GM06990 (cell line): ENCODE measurements at regions not wholly inside any gene's neighbourhood (a gene's known extent, or its start where the extent isn't known, plus 50 kb on each side); places are given as distances from the start of the nearest gene placed in this dataset.

Experiments
- DNase-seq: peaks from one replicate; pipeline ENCODE4 v3.0.0-alpha.2; 2011; ENCODE audit not compliant: insufficient read length; ENCODE audit errors: extremely low read depth
- H3K27me3 ChIP-seq: replicated peaks from 2 replicates; pipeline ENCODE4 v1.6.0; 2011; ENCODE audit warnings: low read length; ENCODE audit not compliant: control insufficient read depth, insufficient read depth
- H3K36me3 ChIP-seq: 2 replicates; pipeline ENCODE4 v1.5.1; 2011; ENCODE audit warnings: low read length; ENCODE audit not compliant: control insufficient read depth, insufficient read depth
- H3K4me3 ChIP-seq: replicated peaks from 2 replicates; pipeline ENCODE4 v1.5.1; 2011; ENCODE audit warnings: low read depth, mild to moderate bottlenecking, control low read depth, low read length
- TF ChIP-seq, protein P1 (sequence below): IDR thresholded peaks from 2 replicates; pipeline ENCODE4 v1.5.1; 2011; ENCODE audit warnings: low read length, control low read depth, mild to moderate bottlenecking, inconsistent platforms; ENCODE audit not compliant: insufficient read depth, poor library complexity, severe bottlenecking

DNA sequence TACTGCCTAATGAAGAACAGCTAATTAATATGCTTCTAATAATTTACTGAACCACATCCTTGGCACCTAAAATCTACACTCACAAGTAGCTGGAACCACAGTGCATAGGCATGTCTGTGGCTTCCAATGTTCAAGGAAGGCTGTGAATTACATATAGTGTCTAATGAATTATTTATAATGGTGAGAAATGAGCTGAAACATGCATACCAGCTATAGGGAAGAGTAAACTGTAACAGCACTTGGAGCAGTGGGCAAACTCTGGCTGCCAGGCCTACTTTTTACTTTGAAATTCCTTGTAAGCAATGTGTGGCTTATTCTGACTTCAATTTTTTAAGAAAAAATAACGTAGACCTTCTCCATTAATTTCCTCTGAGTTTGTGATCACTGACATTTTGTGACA lies 953.2 kb upstream of the CDH8 start:
- no peaks in the 10 kb centered on the region for H3K27me3 ChIP-seq
- no peak for DNase-seq
- H3K36me3 ChIP-seq: no peaks in the 10 kb centered on the region
- TF ChIP-seq, protein P1, sequence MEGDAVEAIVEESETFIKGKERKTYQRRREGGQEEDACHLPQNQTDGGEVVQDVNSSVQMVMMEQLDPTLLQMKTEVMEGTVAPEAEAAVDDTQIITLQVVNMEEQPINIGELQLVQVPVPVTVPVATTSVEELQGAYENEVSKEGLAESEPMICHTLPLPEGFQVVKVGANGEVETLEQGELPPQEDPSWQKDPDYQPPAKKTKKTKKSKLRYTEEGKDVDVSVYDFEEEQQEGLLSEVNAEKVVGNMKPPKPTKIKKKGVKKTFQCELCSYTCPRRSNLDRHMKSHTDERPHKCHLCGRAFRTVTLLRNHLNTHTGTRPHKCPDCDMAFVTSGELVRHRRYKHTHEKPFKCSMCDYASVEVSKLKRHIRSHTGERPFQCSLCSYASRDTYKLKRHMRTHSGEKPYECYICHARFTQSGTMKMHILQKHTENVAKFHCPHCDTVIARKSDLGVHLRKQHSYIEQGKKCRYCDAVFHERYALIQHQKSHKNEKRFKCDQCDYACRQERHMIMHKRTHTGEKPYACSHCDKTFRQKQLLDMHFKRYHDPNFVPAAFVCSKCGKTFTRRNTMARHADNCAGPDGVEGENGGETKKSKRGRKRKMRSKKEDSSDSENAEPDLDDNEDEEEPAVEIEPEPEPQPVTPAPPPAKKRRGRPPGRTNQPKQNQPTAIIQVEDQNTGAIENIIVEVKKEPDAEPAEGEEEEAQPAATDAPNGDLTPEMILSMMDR: no peak
- no peak overlapping the region for H3K4me3 ChIP-seq

DNA sequence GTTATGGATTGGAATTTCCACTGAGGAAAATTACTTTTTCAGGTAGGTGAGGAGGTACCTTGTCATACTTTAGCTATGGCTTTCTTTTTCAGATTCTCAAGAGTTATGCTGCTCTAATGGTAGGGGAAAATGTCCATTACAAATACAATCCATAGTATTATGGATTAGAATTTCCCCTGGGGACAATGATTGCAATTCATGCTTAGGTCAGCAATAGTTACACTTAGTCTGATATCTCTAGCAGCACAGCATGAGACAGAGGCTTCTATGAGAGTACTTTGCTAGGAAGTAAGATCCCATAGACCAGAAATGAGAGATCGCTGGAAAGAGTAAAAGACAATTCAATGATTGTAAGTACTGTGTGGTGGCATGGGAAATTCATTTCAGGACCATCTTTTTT lies 949.5 kb upstream of the CDH8 start:
- TF ChIP-seq, protein P1: no peak
- H3K36me3 ChIP-seq: no peaks in the 10 kb centered on the region
- no peak for DNase-seq
- no peaks in the 10 kb centered on the region for H3K27me3 ChIP-seq
- H3K4me3 ChIP-seq: no peak overlapping the region

DNA sequence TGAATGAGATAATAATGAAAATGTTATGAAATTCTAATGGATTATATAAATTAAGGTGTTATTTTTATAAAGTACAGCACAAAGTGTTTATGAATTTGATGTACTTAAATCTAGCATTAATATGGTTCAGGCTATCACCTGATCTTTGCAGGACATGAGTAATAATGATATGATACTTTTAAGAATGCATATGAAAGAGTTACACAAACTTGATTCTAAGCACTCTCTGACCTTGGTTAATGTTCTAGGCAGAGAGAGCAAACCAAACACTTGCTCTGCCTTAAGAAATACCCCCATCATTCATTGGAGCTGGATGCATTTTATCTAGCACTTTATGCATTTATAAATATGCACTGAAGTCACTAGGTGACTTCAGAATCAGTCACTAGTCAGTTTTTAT lies 942.2 kb upstream of the CDH8 start:
- DNase-seq: no peak
- no peaks in the 10 kb centered on the region for H3K36me3 ChIP-seq
- H3K4me3 ChIP-seq: no peak overlapping the region
- no peaks in the 10 kb centered on the region for H3K27me3 ChIP-seq
- TF ChIP-seq, protein P1: no peak

DNA sequence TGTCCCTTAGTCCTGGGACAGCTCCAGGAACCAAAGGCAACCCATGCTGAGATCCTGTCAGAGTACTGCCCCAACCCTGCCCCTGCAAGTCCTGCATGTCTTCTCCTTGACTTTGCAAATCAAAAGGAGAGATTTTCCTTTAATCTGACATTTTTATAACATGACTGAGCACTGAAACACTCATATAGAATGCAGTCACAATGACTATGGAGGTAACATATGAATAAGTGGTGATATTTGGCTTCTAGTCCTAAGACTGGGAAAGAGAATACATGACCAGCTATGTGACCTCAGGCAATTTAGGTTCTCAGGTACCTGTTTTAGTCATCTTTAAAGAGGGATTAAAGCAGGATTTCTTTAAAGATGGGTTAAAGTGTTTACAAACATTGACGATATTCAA lies 941.6 kb upstream of the CDH8 start:
- TF ChIP-seq, protein P1: no peak
- no peak for DNase-seq

DNA sequence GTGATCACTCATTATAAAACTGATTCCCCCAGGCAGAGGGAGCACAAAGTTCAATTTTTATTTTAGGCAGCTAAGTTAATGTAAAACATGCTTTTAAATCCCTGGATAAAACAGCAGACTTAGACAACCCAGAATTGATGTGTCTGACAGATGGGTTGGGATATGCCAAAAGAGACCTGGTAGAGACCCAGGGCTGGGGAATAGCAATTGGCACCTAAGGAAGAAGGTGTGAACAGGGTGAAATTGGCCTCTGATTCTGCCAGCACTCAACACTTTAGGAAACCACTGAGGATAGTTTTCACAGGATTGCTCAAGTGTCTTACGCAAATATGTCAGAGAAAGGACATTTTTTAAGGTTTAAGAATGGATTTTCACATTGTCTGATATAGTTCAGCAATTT lies 938.2 kb upstream of the CDH8 start:
- no peaks in the 10 kb centered on the region for H3K36me3 ChIP-seq
- TF ChIP-seq, protein P1: no peak
- DNase-seq: no peak
- H3K27me3 ChIP-seq: no peaks in the 10 kb centered on the region
- no peak overlapping the region for H3K4me3 ChIP-seq

More for the DNA sequence above, 941.6 kb upstream of the CDH8 start:
- Histone ChIP-seq H3K4me3 (no peak overlapping the region), H3K36me3 (no peaks in the 10 kb centered on the region), H3K27me3 (no peaks in the 10 kb centered on the region)

DNA sequence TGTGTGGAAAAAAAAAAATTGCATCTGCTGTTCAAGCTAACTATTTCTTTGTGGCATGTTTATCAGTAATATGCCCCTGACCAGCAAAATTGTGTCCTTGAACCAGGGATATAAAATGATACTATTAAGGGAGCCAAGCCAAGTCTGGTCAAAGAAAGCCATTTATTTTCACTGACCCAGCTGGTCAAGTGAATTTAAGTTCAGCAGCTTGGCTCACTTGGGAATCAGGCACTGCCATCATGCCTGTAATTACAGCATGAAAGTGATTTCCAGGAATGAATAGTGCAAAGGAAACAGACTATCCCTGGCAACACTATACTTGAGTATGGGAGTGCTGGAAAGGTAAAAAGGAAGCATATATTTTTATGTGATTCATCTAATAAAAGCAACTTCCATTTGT lies 934.6 kb upstream of the CDH8 start:
- no peaks in the 10 kb centered on the region for H3K27me3 ChIP-seq
- DNase-seq: no peak
- TF ChIP-seq, protein P1: no peak

More for the DNA sequence above, 934.6 kb upstream of the CDH8 start:
- no peaks in the 10 kb centered on the region for H3K36me3 ChIP-seq
- no peak overlapping the region for H3K4me3 ChIP-seq
